OCI-LY7 (cell line): ENCODE measurements at regions not wholly inside any gene's neighbourhood (a gene's known extent, or its start where the extent isn't known, plus 50 kb on each side); places are given as distances from the start of the nearest gene placed in this dataset.

Experiments used
- BruUV-seq: library from RNA; stranded (reverse); fragments of 400-500 nt; replicated peaks from 2 replicates; lab custom pipeline; 2021; lab: Mats Ljungman, UMichigan
- CTCF ChIA-PET: fragments of 300-600 bp; sonication (Branson Sonifier 250); formaldehyde crosslinking; loops from one replicate; lab custom pipeline; 2022; ENCODE audit warnings: antibody characterized with exemption; ENCODE audit not compliant: unreplicated experiment; lab: Charles Lee
- POLR2A ChIA-PET: fragments of 300-600 bp; sonication (Branson Sonifier 250); formaldehyde crosslinking; loops from one replicate; lab custom pipeline; 2022; ENCODE audit warnings: antibody characterized with exemption; lab: Charles Lee
- DNase-seq: peaks from one replicate; pipeline ENCODE4 v3.0.0-alpha.2; 2015; ENCODE audit warnings: low spot score
- H2AFZ ChIP-seq: fragments of 200-600 bp; sonication (generic), shearing (Covaris generic); 2 replicates; pipeline ENCODE4 v1.6.1; 2014; ENCODE audit warnings: mild to moderate bottlenecking, antibody characterized with exemption, low read length, moderate library complexity
- H3K27ac ChIP-seq: fragments of 200-600 bp; sonication (generic); 2 replicates; pipeline ENCODE4 v1.5.1; 2014; ENCODE audit warnings: mixed run types, low read depth, mild to moderate bottlenecking, moderate library complexity, low read length, inconsistent platforms; ENCODE audit not compliant: poor library complexity, severe bottlenecking
- H3K36me3 ChIP-seq: fragments of 200-600 bp; sonication (generic); 2 replicates; pipeline ENCODE4 v1.6.1; 2014; ENCODE audit warnings: mild to moderate bottlenecking, antibody characterized with exemption, low read length, moderate library complexity, mixed read lengths; ENCODE audit not compliant: insufficient read depth
- H3K4me1 ChIP-seq: fragments of 200-600 bp; sonication (generic); 2 replicates; pipeline ENCODE4 v1.5.1; 2014; ENCODE audit warnings: mild to moderate bottlenecking, low read length; ENCODE audit not compliant: insufficient read depth, poor library complexity, severe bottlenecking
- H3K4me2 ChIP-seq: fragments of 200-600 bp; sonication (generic); 2 replicates; pipeline ENCODE4 v1.6.1; 2014; ENCODE audit warnings: mild to moderate bottlenecking, low read length
- H3K4me3 ChIP-seq: fragments of 200-600 bp; sonication (generic); 2 replicates; pipeline ENCODE4 v1.5.1; 2014; ENCODE audit warnings: mild to moderate bottlenecking, low read depth, low read length; ENCODE audit not compliant: poor library complexity, severe bottlenecking
- H3K79me2 ChIP-seq: fragments of 200-600 bp; sonication (generic); 2 replicates; pipeline ENCODE4 v1.6.1; 2016; ENCODE audit warnings: low read depth, mild to moderate bottlenecking, low read length, moderate library complexity, mixed read lengths; ENCODE audit not compliant: insufficient read depth
- H3K9me2 ChIP-seq: fragments of 200-600 bp; sonication (generic); 2 replicates; pipeline ENCODE4 v1.6.1; 2016; ENCODE audit warnings: mild to moderate bottlenecking, low read length, mixed read lengths; ENCODE audit not compliant: insufficient read depth
- H3K9me3 ChIP-seq: fragments of 200-600 bp; sonication (generic); 2 replicates; pipeline ENCODE4 v1.6.1; 2014; ENCODE audit warnings: mild to moderate bottlenecking, mixed run types, low read length, mixed read lengths
- H4K20me1 ChIP-seq: fragments of 200-600 bp; sonication (generic); 2 replicates; pipeline ENCODE4 v1.6.1; 2014; ENCODE audit warnings: mild to moderate bottlenecking, antibody characterized with exemption, low read length, moderate library complexity, mixed read lengths; ENCODE audit not compliant: insufficient read depth
- CTCF ChIP-seq: fragments of 200-600 bp; sonication (generic); conservative IDR thresholded peaks from 2 replicates; pipeline ENCODE4 v1.5.1; 2014; ENCODE audit warnings: mild to moderate bottlenecking, antibody characterized with exemption, low read length, moderate library complexity, mixed read lengths
- EZH2phosphoT487 ChIP-seq: fragments of 200-600 bp; sonication (generic); IDR thresholded peaks from 2 replicates; pipeline ENCODE4 v1.6.1; 2018; ENCODE audit warnings: low read depth, borderline replicate concordance, mild to moderate bottlenecking, mixed run types, antibody characterized with exemption, low read length, moderate library complexity, mixed read lengths
- intact Hi-C: fragments of 100-400 bp; cut with micrococcal nuclease; formaldehyde crosslinking; loops from one replicate; pipeline ENCODE4 v1.10.0; 2022; ENCODE audit not compliant: unreplicated experiment

GRCh38 chr10:121216295-121216694, 365.1 kb downstream of the WDR11 start:
- Histone ChIP-seq H3K4me3 (no peak overlapping the region), H3K4me2 (no peak overlapping the region), H3K9me3 (no peaks in the 10 kb centered on the region), H4K20me1 (no peaks in the 10 kb centered on the region), H3K79me2 (no peaks in the 10 kb centered on the region), H3K27ac (no peak overlapping the region), H3K9me2 (no peaks in the 10 kb centered on the region), H3K4me1 (no peaks in the 10 kb centered on the region), H3K36me3 (no peaks in the 10 kb centered on the region), H2AFZ (no peak overlapping the region)
- CTCF ChIA-PET, result no interaction called here
- intact Hi-C loops, result no loop called here
- no peak for DNase-seq
- POLR2A ChIA-PET, result no interaction called here
- BruUV-seq, result no TSS peak
- TF ChIP-seq CTCF, result no peak
- TF ChIP-seq EZH2phosphoT487, result no peak

- no TSS peak for BruUV-seq
- H3K27ac ChIP-seq, result no peak overlapping the region
- H3K4me3 ChIP-seq, result no peak overlapping the region
- no peak for DNase-seq
- H3K79me2 ChIP-seq, result no peaks in the 10 kb centered on the region
- H3K36me3 ChIP-seq, result no peaks in the 10 kb centered on the region
- H3K4me1 ChIP-seq, result no peaks in the 10 kb centered on the region
- H3K4me2 ChIP-seq, result no peak overlapping the region
- H3K9me2 ChIP-seq, result no peaks in the 10 kb centered on the region
- no peaks in the 10 kb centered on the region for H4K20me1 ChIP-seq
- no peaks in the 10 kb centered on the region for H3K9me3 ChIP-seq
- intact Hi-C loops, result no loop called here
- ChIA-PET CTCF (no interaction called here), POLR2A (interaction anchor here (0.7 kb wide), 1 partner anchor 558 kb away, joined by 3 read pairs; no protein-coding TSS in a partner anchor)
- no peak for TF ChIP-seq EZH2phosphoT487
- no peak for TF ChIP-seq CTCF
- H2AFZ ChIP-seq, result no peak overlapping the region
Observed at GRCh38 chr10:121216721-121217181, 365.6 kb downstream of the WDR11 start.

GRCh38 chr10:121217331-121217730, 366.2 kb downstream of the WDR11 start:
- no peak overlapping the region for H2AFZ ChIP-seq
- H3K9me2 ChIP-seq, result no peaks in the 10 kb centered on the region
- no peaks in the 10 kb centered on the region for H4K20me1 ChIP-seq
- H3K4me1 ChIP-seq, result no peaks in the 10 kb centered on the region
- TF ChIP-seq CTCF (no peak), EZH2phosphoT487 (no peak)
- no peak overlapping the region for H3K4me3 ChIP-seq
- no peaks in the 10 kb centered on the region for H3K36me3 ChIP-seq
- DNase-seq, result no peak
- no peak overlapping the region for H3K4me2 ChIP-seq
- CTCF ChIA-PET, result no interaction called here
- POLR2A ChIA-PET, result interaction anchor here (0.7 kb wide), 1 partner anchor 557 kb away, joined by 3 read pairs; no protein-coding TSS in a partner anchor
- BruUV-seq, result no TSS peak
- no peaks in the 10 kb centered on the region for H3K79me2 ChIP-seq
- H3K9me3 ChIP-seq, result no peaks in the 10 kb centered on the region
- intact Hi-C loops, result no loop called here
- no peak overlapping the region for H3K27ac ChIP-seq
